ENCODE measurements at regions not wholly inside any gene's neighbourhood (a gene's known extent, or its start where the extent isn't known, plus 50 kb on each side); places are given as distances from the start of the nearest gene placed in this dataset.

DNA sequence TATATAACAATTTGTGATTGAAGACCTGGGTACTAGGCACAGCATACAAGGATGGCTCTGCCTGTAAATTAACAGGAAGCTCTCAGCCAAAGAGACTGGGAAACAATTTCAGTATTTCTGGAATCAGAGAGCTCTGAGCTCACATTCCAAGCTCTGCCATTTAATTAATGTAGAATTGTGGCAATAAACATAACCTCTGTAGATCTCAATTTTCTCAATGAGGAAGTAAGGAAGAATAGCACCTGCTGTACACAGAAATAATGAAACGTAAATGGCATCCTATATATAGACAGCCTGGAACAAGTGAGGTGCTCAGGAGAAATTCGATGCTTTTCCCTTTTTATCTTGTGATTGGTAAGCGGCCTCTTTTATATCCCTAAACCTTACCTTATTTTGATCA is 538.5 kb upstream of the JAG1 start:
- Histone ChIP-seq H3K79me2 (replicated peaks; ENCODE audit: insufficient read depth) (no peaks in the 10 kb centered on the region), H3K4me3 (no peak overlapping the region), H3K9me2 (ENCODE audit: insufficient read depth) (0 out of 2 replicates have a peak, but pooled peaks cover 6% of the 10 kb centered on the region), H3K4me2 (no peak overlapping the region), H3F3A (replicated peaks; ENCODE audit: low read depth) (no peaks in the 10 kb centered on the region), H3K27me3 (ENCODE audit: insufficient read depth) (no peaks in the 10 kb centered on the region), H3K4me1 (ENCODE audit: insufficient read depth) (peaks cover 9% of the 10 kb centered on the region; the same call in 1 of the 2 replicates), H2AFZ (0 out of 2 replicates have a peak overlapping the region, but pooled peaks have one; percentile 5), H3K27ac (ENCODE audit: low read depth) (no peak overlapping the region), H3K36me3 (ENCODE audit: insufficient read depth) (no peaks in the 10 kb centered on the region), H4K20me1 (replicated peaks; ENCODE audit: insufficient read depth) (no peaks in the 10 kb centered on the region)
- H3K4me1 Mint-ChIP-seq, result peaks cover 18% of the 10 kb centered on the region
- no peak overlapping the region for H3K27ac Mint-ChIP-seq
- DNase-seq (ENCODE audit: low spot score) (no peak), ATAC-seq (no peak)
- TF ChIP-seq EZH2phosphoT487 (IDR thresholded peaks at IDR 0.05; ENCODE audit: unreplicated experiment), result no peak
- TF ChIP-seq, protein P1, sequence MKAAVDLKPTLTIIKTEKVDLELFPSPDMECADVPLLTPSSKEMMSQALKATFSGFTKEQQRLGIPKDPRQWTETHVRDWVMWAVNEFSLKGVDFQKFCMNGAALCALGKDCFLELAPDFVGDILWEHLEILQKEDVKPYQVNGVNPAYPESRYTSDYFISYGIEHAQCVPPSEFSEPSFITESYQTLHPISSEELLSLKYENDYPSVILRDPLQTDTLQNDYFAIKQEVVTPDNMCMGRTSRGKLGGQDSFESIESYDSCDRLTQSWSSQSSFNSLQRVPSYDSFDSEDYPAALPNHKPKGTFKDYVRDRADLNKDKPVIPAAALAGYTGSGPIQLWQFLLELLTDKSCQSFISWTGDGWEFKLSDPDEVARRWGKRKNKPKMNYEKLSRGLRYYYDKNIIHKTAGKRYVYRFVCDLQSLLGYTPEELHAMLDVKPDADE (IDR thresholded peaks at IDR 0.05), result no peak
- no peak for TF ChIP-seq ZNF331 (CRISPR knock-in tag; IDR thresholded peaks at IDR 0.05; ENCODE audit: low read depth)
- TF ChIP-seq NANOG (IDR thresholded peaks at IDR 0.05; ENCODE audit: borderline replicate concordance), result no peak
- no peak for TF ChIP-seq POLR2AphosphoS5 (IDR thresholded peaks at IDR 0.05; ENCODE audit: low read depth)
- TF ChIP-seq ZNF114 (CRISPR knock-in tag; IDR thresholded peaks at IDR 0.05), result no peak
- TF ChIP-seq STAT1 (IDR thresholded peaks at IDR 0.05; ENCODE audit: unreplicated experiment), result no peak
- TF ChIP-seq, protein P2, sequence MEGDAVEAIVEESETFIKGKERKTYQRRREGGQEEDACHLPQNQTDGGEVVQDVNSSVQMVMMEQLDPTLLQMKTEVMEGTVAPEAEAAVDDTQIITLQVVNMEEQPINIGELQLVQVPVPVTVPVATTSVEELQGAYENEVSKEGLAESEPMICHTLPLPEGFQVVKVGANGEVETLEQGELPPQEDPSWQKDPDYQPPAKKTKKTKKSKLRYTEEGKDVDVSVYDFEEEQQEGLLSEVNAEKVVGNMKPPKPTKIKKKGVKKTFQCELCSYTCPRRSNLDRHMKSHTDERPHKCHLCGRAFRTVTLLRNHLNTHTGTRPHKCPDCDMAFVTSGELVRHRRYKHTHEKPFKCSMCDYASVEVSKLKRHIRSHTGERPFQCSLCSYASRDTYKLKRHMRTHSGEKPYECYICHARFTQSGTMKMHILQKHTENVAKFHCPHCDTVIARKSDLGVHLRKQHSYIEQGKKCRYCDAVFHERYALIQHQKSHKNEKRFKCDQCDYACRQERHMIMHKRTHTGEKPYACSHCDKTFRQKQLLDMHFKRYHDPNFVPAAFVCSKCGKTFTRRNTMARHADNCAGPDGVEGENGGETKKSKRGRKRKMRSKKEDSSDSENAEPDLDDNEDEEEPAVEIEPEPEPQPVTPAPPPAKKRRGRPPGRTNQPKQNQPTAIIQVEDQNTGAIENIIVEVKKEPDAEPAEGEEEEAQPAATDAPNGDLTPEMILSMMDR (conservative IDR thresholded peaks at IDR 0.05; ENCODE audit: low read depth in 2 of 2), result no peak
- no peak for TF ChIP-seq EZH2 (IDR thresholded peaks at IDR 0.05; ENCODE audit: low read depth, unreplicated experiment)
- TF ChIP-seq JUNB (IDR thresholded peaks at IDR 0.05; ENCODE audit: unreplicated experiment), result no peak
- no peak for TF ChIP-seq CREB1 (CRISPR knock-in tag; IDR thresholded peaks at IDR 0.05; ENCODE audit: low read depth)
- TF ChIP-seq, protein P3, sequence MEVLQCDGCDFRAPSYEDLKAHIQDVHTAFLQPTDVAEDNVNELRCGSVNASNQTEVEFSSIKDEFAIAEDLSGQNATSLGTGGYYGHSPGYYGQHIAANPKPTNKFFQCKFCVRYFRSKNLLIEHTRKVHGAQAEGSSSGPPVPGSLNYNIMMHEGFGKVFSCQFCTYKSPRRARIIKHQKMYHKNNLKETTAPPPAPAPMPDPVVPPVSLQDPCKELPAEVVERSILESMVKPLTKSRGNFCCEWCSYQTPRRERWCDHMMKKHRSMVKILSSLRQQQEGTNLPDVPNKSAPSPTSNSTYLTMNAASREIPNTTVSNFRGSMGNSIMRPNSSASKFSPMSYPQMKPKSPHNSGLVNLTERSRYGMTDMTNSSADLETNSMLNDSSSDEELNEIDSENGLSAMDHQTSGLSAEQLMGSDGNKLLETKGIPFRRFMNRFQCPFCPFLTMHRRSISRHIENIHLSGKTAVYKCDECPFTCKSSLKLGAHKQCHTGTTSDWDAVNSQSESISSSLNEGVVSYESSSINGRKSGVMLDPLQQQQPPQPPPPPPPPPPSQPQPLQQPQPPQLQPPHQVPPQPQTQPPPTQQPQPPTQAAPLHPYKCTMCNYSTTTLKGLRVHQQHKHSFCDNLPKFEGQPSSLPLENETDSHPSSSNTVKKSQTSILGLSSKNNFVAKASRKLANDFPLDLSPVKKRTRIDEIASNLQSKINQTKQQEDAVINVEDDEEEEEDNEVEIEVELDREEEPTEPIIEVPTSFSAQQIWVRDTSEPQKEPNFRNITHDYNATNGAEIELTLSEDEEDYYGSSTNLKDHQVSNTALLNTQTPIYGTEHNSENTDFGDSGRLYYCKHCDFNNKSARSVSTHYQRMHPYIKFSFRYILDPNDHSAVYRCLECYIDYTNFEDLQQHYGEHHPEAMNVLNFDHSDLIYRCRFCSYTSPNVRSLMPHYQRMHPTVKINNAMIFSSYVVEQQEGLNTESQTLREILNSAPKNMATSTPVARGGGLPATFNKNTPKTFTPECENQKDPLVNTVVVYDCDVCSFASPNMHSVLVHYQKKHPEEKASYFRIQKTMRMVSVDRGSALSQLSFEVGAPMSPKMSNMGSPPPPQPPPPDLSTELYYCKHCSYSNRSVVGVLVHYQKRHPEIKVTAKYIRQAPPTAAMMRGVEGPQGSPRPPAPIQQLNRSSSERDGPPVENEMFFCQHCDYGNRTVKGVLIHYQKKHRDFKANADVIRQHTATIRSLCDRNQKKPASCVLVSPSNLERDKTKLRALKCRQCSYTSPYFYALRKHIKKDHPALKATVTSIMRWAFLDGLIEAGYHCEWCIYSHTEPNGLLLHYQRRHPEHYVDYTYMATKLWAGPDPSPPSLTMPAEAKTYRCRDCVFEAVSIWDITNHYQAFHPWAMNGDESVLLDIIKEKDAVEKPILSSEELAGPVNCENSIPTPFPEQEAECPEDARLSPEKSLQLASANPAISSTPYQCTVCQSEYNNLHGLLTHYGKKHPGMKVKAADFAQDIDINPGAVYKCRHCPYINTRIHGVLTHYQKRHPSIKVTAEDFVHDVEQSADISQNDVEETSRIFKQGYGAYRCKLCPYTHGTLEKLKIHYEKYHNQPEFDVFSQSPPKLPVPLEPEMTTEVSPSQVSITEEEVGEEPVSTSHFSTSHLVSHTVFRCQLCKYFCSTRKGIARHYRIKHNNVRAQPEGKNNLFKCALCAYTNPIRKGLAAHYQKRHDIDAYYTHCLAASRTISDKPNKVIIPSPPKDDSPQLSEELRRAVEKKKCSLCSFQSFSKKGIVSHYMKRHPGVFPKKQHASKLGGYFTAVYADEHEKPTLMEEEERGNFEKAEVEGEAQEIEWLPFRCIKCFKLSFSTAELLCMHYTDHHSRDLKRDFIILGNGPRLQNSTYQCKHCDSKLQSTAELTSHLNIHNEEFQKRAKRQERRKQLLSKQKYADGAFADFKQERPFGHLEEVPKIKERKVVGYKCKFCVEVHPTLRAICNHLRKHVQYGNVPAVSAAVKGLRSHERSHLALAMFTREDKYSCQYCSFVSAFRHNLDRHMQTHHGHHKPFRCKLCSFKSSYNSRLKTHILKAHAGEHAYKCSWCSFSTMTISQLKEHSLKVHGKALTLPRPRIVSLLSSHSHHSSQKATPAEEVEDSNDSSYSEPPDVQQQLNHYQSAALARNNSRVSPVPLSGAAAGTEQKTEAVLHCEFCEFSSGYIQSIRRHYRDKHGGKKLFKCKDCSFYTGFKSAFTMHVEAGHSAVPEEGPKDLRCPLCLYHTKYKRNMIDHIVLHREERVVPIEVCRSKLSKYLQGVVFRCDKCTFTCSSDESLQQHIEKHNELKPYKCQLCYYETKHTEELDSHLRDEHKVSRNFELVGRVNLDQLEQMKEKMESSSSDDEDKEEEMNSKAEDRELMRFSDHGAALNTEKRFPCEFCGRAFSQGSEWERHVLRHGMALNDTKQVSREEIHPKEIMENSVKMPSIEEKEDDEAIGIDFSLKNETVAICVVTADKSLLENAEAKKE (CRISPR knock-in tag; IDR thresholded peaks at IDR 0.05), result no peak
- TF ChIP-seq, protein P4, sequence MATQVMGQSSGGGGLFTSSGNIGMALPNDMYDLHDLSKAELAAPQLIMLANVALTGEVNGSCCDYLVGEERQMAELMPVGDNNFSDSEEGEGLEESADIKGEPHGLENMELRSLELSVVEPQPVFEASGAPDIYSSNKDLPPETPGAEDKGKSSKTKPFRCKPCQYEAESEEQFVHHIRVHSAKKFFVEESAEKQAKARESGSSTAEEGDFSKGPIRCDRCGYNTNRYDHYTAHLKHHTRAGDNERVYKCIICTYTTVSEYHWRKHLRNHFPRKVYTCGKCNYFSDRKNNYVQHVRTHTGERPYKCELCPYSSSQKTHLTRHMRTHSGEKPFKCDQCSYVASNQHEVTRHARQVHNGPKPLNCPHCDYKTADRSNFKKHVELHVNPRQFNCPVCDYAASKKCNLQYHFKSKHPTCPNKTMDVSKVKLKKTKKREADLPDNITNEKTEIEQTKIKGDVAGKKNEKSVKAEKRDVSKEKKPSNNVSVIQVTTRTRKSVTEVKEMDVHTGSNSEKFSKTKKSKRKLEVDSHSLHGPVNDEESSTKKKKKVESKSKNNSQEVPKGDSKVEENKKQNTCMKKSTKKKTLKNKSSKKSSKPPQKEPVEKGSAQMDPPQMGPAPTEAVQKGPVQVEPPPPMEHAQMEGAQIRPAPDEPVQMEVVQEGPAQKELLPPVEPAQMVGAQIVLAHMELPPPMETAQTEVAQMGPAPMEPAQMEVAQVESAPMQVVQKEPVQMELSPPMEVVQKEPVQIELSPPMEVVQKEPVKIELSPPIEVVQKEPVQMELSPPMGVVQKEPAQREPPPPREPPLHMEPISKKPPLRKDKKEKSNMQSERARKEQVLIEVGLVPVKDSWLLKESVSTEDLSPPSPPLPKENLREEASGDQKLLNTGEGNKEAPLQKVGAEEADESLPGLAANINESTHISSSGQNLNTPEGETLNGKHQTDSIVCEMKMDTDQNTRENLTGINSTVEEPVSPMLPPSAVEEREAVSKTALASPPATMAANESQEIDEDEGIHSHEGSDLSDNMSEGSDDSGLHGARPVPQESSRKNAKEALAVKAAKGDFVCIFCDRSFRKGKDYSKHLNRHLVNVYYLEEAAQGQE (IDR thresholded peaks at IDR 0.05; ENCODE audit: unreplicated experiment), result no peak
- H3K27me3 Mint-ChIP-seq (ENCODE audit: insufficient read depth, low read depth, poor library complexity), result no peaks in the 10 kb centered on the region
- H3K36me3 Mint-ChIP-seq (ENCODE audit: low read depth), result no peaks in the 10 kb centered on the region
- H3K4me3 Mint-ChIP-seq, result no peak overlapping the region
- H3K9me3 Mint-ChIP-seq, result no peaks in the 10 kb centered on the region; the same call in 2 of the 3 replicates

Data from GM23338 (cell line).